Transverse colon (tissue), 4 donors: ENCODE measurements at regions not wholly inside any gene's neighbourhood (a gene's known extent, or its start where the extent isn't known, plus 50 kb on each side); places are given as distances from the start of the nearest gene placed in this dataset.

Experiments used
- DNase-seq: peaks from one replicate; pipeline ENCODE4 v3.0.0-alpha.2; 2019
- H3K27ac ChIP-seq, 4 donors: fragments of 200-600 bp; sonication (generic); 2 replicates each; pipeline ENCODE4 v1.5.1; 2016 to 2018; ENCODE audit warnings: inconsistent platforms in 4 of 4
- H3K27me3 ChIP-seq: fragments of 200-600 bp; sonication (generic); 2 replicates; pipeline ENCODE4 v1.5.1; 2017; ENCODE audit warnings: inconsistent platforms
- H3K36me3 ChIP-seq, 4 donors: fragments of 200-600 bp; sonication (generic); 2 replicates each; pipeline ENCODE4 v1.5.1; 2017 to 2019; ENCODE audit warnings: inconsistent platforms in 4 of 4
- H3K4me1 ChIP-seq, 4 donors: fragments of 200-600 bp; sonication (generic); 2 replicates each; pipeline ENCODE4 v1.5.1; 2017 to 2020; ENCODE audit warnings: inconsistent platforms in 4 of 4
- H3K4me3 ChIP-seq, 4 donors: fragments of 200-600 bp; sonication (generic); 1 replicate in 1 of 4; 2 replicates in 3 of 4; pipeline versions ENCODE4 v1.5.1 to v1.6.1; 2017 to 2019; ENCODE audit warnings: inconsistent platforms in 4 of 4
- H3K9me3 ChIP-seq, 2 donors: fragments of 200-600 bp; sonication (generic); 2 replicates each; pipeline ENCODE4 v1.5.1; 2017 to 2019; ENCODE audit warnings: inconsistent platforms in 2 of 2
- CTCF ChIP-seq, 5 experiments: fragments of 200-600 bp in 3 of 5; fragments of 450-650 bp in 2 of 5; sonication (generic) in 3 of 5; IDR thresholded peaks; 1 replicate in 2 of 5; 2 replicates in 3 of 5; pipeline ENCODE4 v1.5.1; 2016 to 2017; ENCODE audit warnings: antibody characterized with exemption in 5 of 5, inconsistent platforms in 3 of 5, mild to moderate bottlenecking in 2 of 5, moderate library complexity in 1 of 5
- EP300 ChIP-seq: sonication (generic); formaldehyde crosslinking; IDR thresholded peaks from one replicate; pipeline ENCODE4 v1.6.1; 2017; ENCODE audit warnings: antibody characterized with exemption, low read depth
- POLR2A ChIP-seq: fragments of 450-650 bp; IDR thresholded peaks from one replicate; pipeline ENCODE4 v1.6.1; 2016; ENCODE audit warnings: antibody characterized with exemption, mild to moderate bottlenecking, moderate library complexity
- POLR2AphosphoS5 ChIP-seq, 3 donors: sonication (generic); formaldehyde crosslinking; IDR thresholded peaks; one replicate each; pipeline ENCODE4 v1.6.1; 2016; ENCODE audit warnings: antibody characterized with exemption in 3 of 3
- WGBS, 2 donors: methylation state at CpG; one replicate each; pipeline ENCODE4 v1.1.5; 2018; ENCODE audit warnings: low coverage in 1 of 2; 5-methylcytosine and 5-hydroxymethylcytosine counted together
- in situ Hi-C, 4 donors: fragments of 200-750 bp; cut with MboI; loops; one replicate each; pipeline versions ENCODE4 v1.15.0 to v1.15.1; 2017; ENCODE audit warnings: low sequenced_read_pairs in 3 of 4, low pct_ligation_motif_present in 1 of 4, low pct_unique_long_range_greater_than_20kb in 1 of 4
- intact Hi-C: fragments of 100-400 bp; cut with DNase I; formaldehyde crosslinking; loops from one replicate; pipeline ENCODE4 v1.15.1; 2023; ENCODE audit warnings: low total_unique reads

- no peak overlapping the region for H3K27ac ChIP-seq
- no peaks in the 10 kb centered on the region for H3K27me3 ChIP-seq
- in situ Hi-C loops (no loop called here), intact Hi-C loops (no loop called here)
- H3K9me3 ChIP-seq: no peaks in the 10 kb centered on the region
- no peak overlapping the region for H3K4me3 ChIP-seq
- no peak for TF ChIP-seq EP300
- TF ChIP-seq CTCF (IDR thresholded peaks at IDR 0.05): no peak
- TF ChIP-seq POLR2AphosphoS5 (IDR thresholded peaks at IDR 0.05): no peak
- no peak for TF ChIP-seq POLR2A
- no peak for DNase-seq
- H3K36me3 ChIP-seq: no peaks in the 10 kb centered on the region
- 34 to 67% methylated on average over 4 of the region's 4 CpGs for WGBS, 2 donors
- H3K4me1 ChIP-seq: no peaks in the 10 kb centered on the region
Measured at GRCh38 chr13:21813844-21814243, 143.0 kb downstream of the FGF9 start.

DNA sequence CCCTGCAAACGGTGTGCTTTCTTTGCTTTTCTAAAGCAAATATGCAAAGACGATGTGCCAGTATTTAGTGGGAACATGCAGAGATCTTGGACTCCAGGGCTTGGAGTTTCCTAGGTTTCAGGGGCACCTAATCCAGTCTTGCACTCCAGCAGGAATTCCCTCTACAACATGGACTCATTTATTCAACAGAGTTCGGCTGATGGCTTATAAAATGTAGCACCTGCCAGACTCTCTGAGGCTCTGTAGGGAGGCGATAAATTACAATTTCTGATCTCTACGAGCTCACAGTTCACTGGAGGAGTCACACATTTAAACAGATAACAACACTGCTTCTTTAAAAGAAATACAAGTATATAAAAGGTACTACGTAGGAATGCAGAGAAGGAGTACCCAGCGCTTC is 143.7 kb downstream of the FGF9 start:
- 61 to 63% methylated on average over 4 to 7 of the region's 7 CpGs for WGBS, 2 donors
- Histone ChIP-seq H3K9me3 (no peaks in the 10 kb centered on the region), H3K4me3 (no peak overlapping the region), H3K4me1 (no peaks in the 10 kb centered on the region), H3K27me3 (no peaks in the 10 kb centered on the region), H3K36me3 (no peaks in the 10 kb centered on the region), H3K27ac (no peak overlapping the region)
- in situ Hi-C loops (no loop called here), intact Hi-C loops (no loop called here)
- TF ChIP-seq POLR2A (no peak), CTCF (IDR thresholded peaks at IDR 0.05) (no peak), EP300 (no peak), POLR2AphosphoS5 (IDR thresholded peaks at IDR 0.05) (no peak)
- DNase-seq: no peak

DNA sequence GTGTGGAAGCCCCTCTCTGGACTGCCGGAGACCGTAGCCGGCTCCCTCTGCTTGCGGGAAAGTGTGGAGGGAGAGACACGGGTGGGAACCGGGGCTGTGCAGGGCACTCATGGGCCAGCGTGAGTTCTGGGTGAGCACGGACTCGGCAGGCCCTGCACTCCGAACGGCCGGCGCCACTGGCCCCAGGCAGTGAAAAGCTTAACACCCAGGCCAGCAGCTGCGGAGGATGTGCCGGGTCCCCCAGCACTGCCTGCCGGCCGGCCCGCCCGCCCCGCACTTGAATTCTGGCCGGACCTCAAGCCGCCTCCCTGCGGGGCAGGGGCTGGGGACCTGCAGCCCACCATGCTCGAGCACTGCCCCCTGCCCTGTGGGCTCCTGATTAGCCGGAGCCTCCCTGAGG is 147.0 kb downstream of the FGF9 start:
- no peak for DNase-seq
- Histone ChIP-seq H3K4me1 (peaks cover 0 to 12% (median 9%) of the 10 kb centered on the region in 4 donors), H3K4me3 (no peak overlapping the region), H3K9me3 (no peaks in the 10 kb centered on the region), H3K27me3 (no peaks in the 10 kb centered on the region), H3K27ac (no peak overlapping the region), H3K36me3 (no peaks in the 10 kb centered on the region)
- TF ChIP-seq EP300 (no peak), POLR2AphosphoS5 (IDR thresholded peaks at IDR 0.05) (no peak), CTCF (IDR thresholded peaks at IDR 0.05) (no peak), POLR2A (no peak)
- intact Hi-C loops: no loop called here
- in situ Hi-C loops: no loop called here
- 97 to 100% methylated on average over 3 to 22 of the region's 25 CpGs for WGBS, 2 donors

- no peak for DNase-seq
- Histone ChIP-seq H3K27me3 (no peaks in the 10 kb centered on the region), H3K4me3 (no peak overlapping the region), H3K9me3 (no peaks in the 10 kb centered on the region), H3K4me1 (peaks cover 13 to 36% (median 18%) of the 10 kb centered on the region in 4 donors), H3K27ac (no peak overlapping the region), H3K36me3 (no peaks in the 10 kb centered on the region)
- TF ChIP-seq CTCF (IDR thresholded peaks at IDR 0.05): no peak
- no peak for TF ChIP-seq EP300
- TF ChIP-seq POLR2A: no peak
- no peak for TF ChIP-seq POLR2AphosphoS5 (IDR thresholded peaks at IDR 0.05)
- WGBS, 2 donors: 21 to 27% methylated on average over 4 of the region's 4 CpGs
- in situ Hi-C loops: no loop called here
- intact Hi-C loops: no loop called here
Measured at GRCh38 chr13:21822029-21822428, 151.2 kb downstream of the FGF9 start.
